Vagina (tissue), 2 donors: ENCODE measurements at regions not wholly inside any gene's neighbourhood (a gene's known extent, or its start where the extent isn't known, plus 50 kb on each side); places are given as distances from the start of the nearest gene placed in this dataset.

ENCODE experiments used
- DNase-seq, 2 donors: peaks; one replicate each; pipeline ENCODE4 v3.0.0-alpha.2; 2017; ENCODE audit errors: extremely low spot score in 2 of 2
- H3K27ac ChIP-seq: fragments of 200-600 bp; sonication (generic); one replicate; pipeline ENCODE4 v1.5.1; 2019
- H3K27me3 ChIP-seq: fragments of 200-600 bp; sonication (generic); one replicate; pipeline ENCODE4 v1.5.1; 2019
- H3K36me3 ChIP-seq, 2 donors: fragments of 200-600 bp; sonication (generic); one replicate each; pipeline ENCODE4 v1.5.1; 2017 to 2019
- H3K4me1 ChIP-seq: fragments of 200-600 bp; sonication (generic); one replicate; pipeline ENCODE4 v1.5.1; 2019
- H3K4me3 ChIP-seq, 2 donors: fragments of 200-600 bp; sonication (generic); 1 replicate in 1 of 2; 2 replicates in 1 of 2; pipeline ENCODE4 v1.5.1; 2016 to 2019
- H3K9me3 ChIP-seq: fragments of 200-600 bp; sonication (generic); one replicate; pipeline ENCODE4 v1.5.1; 2019
- CTCF ChIP-seq, 3 experiments: fragments of 450-650 bp in 2 of 3; fragments of 200-600 bp in 1 of 3; sonication (generic) in 1 of 3; IDR thresholded peaks; one replicate each; pipeline ENCODE4 v1.5.1; 2017 to 2019; ENCODE audit warnings: antibody characterized with exemption in 3 of 3, mild to moderate bottlenecking in 2 of 3, moderate library complexity in 2 of 3
- POLR2A ChIP-seq, 2 donors: fragments of 450-650 bp; IDR thresholded peaks; one replicate each; pipeline ENCODE4 v1.6.1; 2017; ENCODE audit warnings: antibody characterized with exemption in 2 of 2, mild to moderate bottlenecking in 2 of 2, moderate library complexity in 2 of 2
- POLR2AphosphoS5 ChIP-seq, 2 donors: sonication (generic); formaldehyde crosslinking; IDR thresholded peaks; one replicate each; pipeline ENCODE4 v1.9.0; 2017; ENCODE audit warnings: antibody characterized with exemption in 2 of 2, mild to moderate bottlenecking in 2 of 2, low read depth in 1 of 2; ENCODE audit not compliant: insufficient read depth in 1 of 2
- intact Hi-C: fragments of 100-400 bp; cut with DNase I; formaldehyde crosslinking; loops from one replicate; pipeline ENCODE4 v1.15.1; 2023

DNA sequence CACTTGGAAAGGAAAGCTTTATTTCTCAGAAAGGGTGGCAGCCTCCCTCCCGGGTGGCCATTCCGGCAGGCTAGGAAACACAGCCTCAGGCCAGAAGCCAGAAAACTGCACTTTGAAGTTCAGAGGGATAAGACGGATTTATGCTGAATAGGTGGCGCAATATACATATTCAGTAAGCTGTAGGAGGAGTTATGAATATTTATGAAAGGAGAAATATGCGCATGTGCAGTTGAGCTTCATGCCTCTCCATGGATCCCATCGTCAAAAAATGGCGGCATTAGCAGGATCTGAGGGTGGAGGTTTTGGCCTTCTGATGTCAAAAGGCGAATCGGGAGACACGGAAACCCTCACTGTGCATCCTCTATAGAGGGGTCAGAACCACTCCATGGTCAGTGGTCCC is 82.3 kb downstream of the KATNIP start:
- intact Hi-C loops = no loop called here
- Histone ChIP-seq H3K27ac (no peak overlapping the region), H3K36me3 (no peaks in the 10 kb centered on the region), H3K4me3 (no peak overlapping the region), H3K27me3 (no peaks in the 10 kb centered on the region), H3K4me1 (no peaks in the 10 kb centered on the region), H3K9me3 (no peaks in the 10 kb centered on the region)
- TF ChIP-seq POLR2AphosphoS5 (IDR thresholded peaks at IDR 0.05; ENCODE audit: insufficient read depth in 1 of 2, low read depth in 1 of 2) (no peak), CTCF (IDR thresholded peaks at IDR 0.05) (no peak)
- DNase-seq = no peak

- H3K36me3 ChIP-seq = no peaks in the 10 kb centered on the region
- DNase-seq = no peak
Observed at GRCh38 chr16:27633221-27633620, 83.3 kb downstream of the KATNIP start.

GRCh38 chr16:27633721-27634120 is 83.8 kb downstream of the KATNIP start:
- Histone ChIP-seq H3K9me3 (no peaks in the 10 kb centered on the region), H3K4me1 (no peaks in the 10 kb centered on the region), H3K27ac (no peak overlapping the region), H3K36me3 (no peaks in the 10 kb centered on the region), H3K4me3 (no peak overlapping the region), H3K27me3 (no peaks in the 10 kb centered on the region)
- DNase-seq = no peak
- TF ChIP-seq POLR2A (IDR thresholded peaks at IDR 0.05) (no peak), CTCF (IDR thresholded peaks at IDR 0.05) (no peak), POLR2AphosphoS5 (IDR thresholded peaks at IDR 0.05; ENCODE audit: insufficient read depth in 1 of 2, low read depth in 1 of 2) (no peak)
- intact Hi-C loops = no loop called here

More at GRCh38 chr16:27633221-27633620, 83.3 kb downstream of the KATNIP start:
- intact Hi-C loops = no loop called here
- H3K4me3 ChIP-seq = no peak overlapping the region
- H3K9me3 ChIP-seq = no peaks in the 10 kb centered on the region
- H3K27ac ChIP-seq = no peak overlapping the region
- H3K4me1 ChIP-seq = no peaks in the 10 kb centered on the region
- H3K27me3 ChIP-seq = no peaks in the 10 kb centered on the region
- TF ChIP-seq CTCF (IDR thresholded peaks at IDR 0.05) = no peak
- TF ChIP-seq POLR2A (IDR thresholded peaks at IDR 0.05) = no peak
- TF ChIP-seq POLR2AphosphoS5 (IDR thresholded peaks at IDR 0.05; ENCODE audit: insufficient read depth in 1 of 2, low read depth in 1 of 2) = no peak

- intact Hi-C loops = no loop called here
Observed at GRCh38 chr16:27634779-27635178, 84.8 kb downstream of the KATNIP start.

More at GRCh38 chr16:27634779-27635178, 84.8 kb downstream of the KATNIP start:
- DNase-seq = no peak
- Histone ChIP-seq H3K4me1 (peaks cover 2% of the 10 kb centered on the region), H3K9me3 (no peaks in the 10 kb centered on the region), H3K36me3 (no peaks in the 10 kb centered on the region), H3K4me3 (no peak overlapping the region), H3K27me3 (no peaks in the 10 kb centered on the region), H3K27ac (no peak overlapping the region)
- TF ChIP-seq CTCF (IDR thresholded peaks at IDR 0.05) (no peak), POLR2A (IDR thresholded peaks at IDR 0.05) (no peak), POLR2AphosphoS5 (IDR thresholded peaks at IDR 0.05; ENCODE audit: insufficient read depth in 1 of 2, low read depth in 1 of 2) (no peak)
